Epithelial cell of proximal tubule (primary cell): ENCODE measurements at regions not wholly inside any gene's neighbourhood (a gene's known extent, or its start where the extent isn't known, plus 50 kb on each side); places are given as distances from the start of the nearest gene placed in this dataset.
A peak's percentile ranks its signal among the peaks of the same experiment; 100 is the strongest.

Experiments
- DNase-seq: peaks from one replicate; pipeline ENCODE4 v3.0.0-alpha.2; 2011; ENCODE audit warnings: low read depth
- H3K4me3 ChIP-seq: 2 replicates; pipeline ENCODE4 v1.5.1; 2011; ENCODE audit warnings: low read depth, mild to moderate bottlenecking, low read length
- CTCF ChIP-seq: conservative IDR thresholded peaks from 2 replicates; pipeline ENCODE4 v1.5.1; 2012; ENCODE audit warnings: low read depth, mild to moderate bottlenecking, low read length

GRCh38 chr2:42960002-42960841, 167.8 kb upstream of the HAAO start:
- DNase-seq = no peak
- no peak overlapping the region for H3K4me3 ChIP-seq
- no peak for TF ChIP-seq CTCF

GRCh38 chr2:42959234-42960001, 167.0 kb upstream of the HAAO start:
- no peak for DNase-seq
- TF ChIP-seq CTCF = no peak
- H3K4me3 ChIP-seq = no peak overlapping the region

GRCh38 chr2:42958741-42959233, 166.4 kb upstream of the HAAO start:
- no peak for DNase-seq
- TF ChIP-seq CTCF = no peak
- no peak overlapping the region for H3K4me3 ChIP-seq

GRCh38 chr2:42957861-42958301, 165.5 kb upstream of the HAAO start:
- H3K4me3 ChIP-seq = no peak overlapping the region
- no peak for TF ChIP-seq CTCF
- DNase-seq = no peak

DNA sequence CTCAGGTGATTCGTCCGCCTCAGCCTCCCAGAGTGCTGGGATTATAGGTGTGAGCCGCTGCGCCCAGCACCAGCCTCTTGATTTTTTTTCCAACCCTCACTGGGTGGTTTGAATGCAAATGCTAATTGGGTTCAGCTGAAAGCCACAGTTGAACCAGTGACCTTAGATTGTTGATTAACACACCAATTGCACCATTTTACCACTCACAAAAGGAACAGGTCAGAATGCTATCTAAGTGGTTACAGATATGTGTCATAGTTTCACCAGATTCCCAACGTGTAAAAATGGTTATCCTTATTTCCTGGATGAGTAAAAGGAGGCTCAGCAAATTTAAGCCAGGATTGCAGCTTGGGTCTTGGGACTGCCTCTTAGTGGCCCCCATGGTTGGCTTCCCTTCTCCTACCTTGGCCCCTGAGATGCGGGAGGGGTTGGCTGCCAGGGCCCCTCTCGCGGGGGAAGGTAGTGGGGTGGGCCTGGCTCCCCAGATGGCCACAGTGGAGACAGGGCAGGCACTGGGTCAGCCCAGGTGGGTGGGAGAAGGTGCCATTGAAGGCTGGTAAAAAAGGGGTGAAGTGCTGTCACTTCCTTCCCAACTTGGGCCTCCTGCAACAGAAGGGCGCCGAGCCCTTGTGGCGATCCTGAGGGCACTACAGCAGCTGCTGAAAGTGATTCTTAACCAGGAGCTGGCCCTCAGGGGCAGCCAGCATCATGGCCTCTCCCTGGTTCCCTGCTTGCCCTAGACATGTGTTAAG, 164.9 kb upstream of the HAAO start:
- no peak for TF ChIP-seq CTCF
- DNase-seq = peak; percentile 95
- H3K4me3 ChIP-seq = no peak overlapping the region

- no peak for DNase-seq
- TF ChIP-seq CTCF = no peak
- no peak overlapping the region for H3K4me3 ChIP-seq
These were observed 162.0 kb upstream of the HAAO start for GRCh38 chr2:42954227-42954962.
